Ascending aorta (tissue), 2 donors: ENCODE measurements at regions not wholly inside any gene's neighbourhood (a gene's known extent, or its start where the extent isn't known, plus 50 kb on each side); places are given as distances from the start of the nearest gene placed in this dataset.

Source experiments
- DNase-seq, 2 donors: peaks; one replicate each; pipeline ENCODE4 v3.0.0-alpha.2; 2019; ENCODE audit warnings: low spot score in 2 of 2
- H3K27ac ChIP-seq, 2 donors: fragments of 200-600 bp; sonication (generic); one replicate each; pipeline ENCODE4 v1.5.1; 2016 to 2017; ENCODE audit warnings: mild to moderate bottlenecking in 1 of 2
- H3K27me3 ChIP-seq: fragments of 200-600 bp; sonication (generic); one replicate; pipeline ENCODE4 v1.5.1; 2017
- H3K36me3 ChIP-seq, 2 donors: fragments of 200-600 bp; sonication (generic); one replicate each; pipeline ENCODE4 v1.5.1; 2016
- H3K4me1 ChIP-seq, 2 donors: fragments of 200-600 bp; sonication (generic); one replicate each; pipeline ENCODE4 v1.5.1; 2016 to 2017; ENCODE audit warnings: mild to moderate bottlenecking in 1 of 2
- H3K4me3 ChIP-seq, 2 donors: fragments of 200-600 bp; sonication (generic); one replicate each; pipeline ENCODE4 v1.5.1; 2016 to 2017; ENCODE audit warnings: mild to moderate bottlenecking in 1 of 2
- H3K9me3 ChIP-seq, 2 donors: fragments of 200-600 bp; sonication (generic); one replicate each; pipeline ENCODE4 v1.5.1; 2016
- intact Hi-C: fragments of 100-400 bp; cut with DNase I; formaldehyde crosslinking; loops from one replicate; pipeline ENCODE4 v1.15.1; 2023
- TF ChIP-seq, protein P1 (sequence below), 3 experiments: fragments of 200-600 bp in 2 of 3; fragments of 450-650 bp in 1 of 3; sonication (generic) in 2 of 3; IDR thresholded peaks; one replicate each; pipeline ENCODE4 v1.5.1; 2016 to 2019; ENCODE audit warnings: antibody characterized with exemption in 3 of 3, mild to moderate bottlenecking in 1 of 3, moderate library complexity in 1 of 3

DNA sequence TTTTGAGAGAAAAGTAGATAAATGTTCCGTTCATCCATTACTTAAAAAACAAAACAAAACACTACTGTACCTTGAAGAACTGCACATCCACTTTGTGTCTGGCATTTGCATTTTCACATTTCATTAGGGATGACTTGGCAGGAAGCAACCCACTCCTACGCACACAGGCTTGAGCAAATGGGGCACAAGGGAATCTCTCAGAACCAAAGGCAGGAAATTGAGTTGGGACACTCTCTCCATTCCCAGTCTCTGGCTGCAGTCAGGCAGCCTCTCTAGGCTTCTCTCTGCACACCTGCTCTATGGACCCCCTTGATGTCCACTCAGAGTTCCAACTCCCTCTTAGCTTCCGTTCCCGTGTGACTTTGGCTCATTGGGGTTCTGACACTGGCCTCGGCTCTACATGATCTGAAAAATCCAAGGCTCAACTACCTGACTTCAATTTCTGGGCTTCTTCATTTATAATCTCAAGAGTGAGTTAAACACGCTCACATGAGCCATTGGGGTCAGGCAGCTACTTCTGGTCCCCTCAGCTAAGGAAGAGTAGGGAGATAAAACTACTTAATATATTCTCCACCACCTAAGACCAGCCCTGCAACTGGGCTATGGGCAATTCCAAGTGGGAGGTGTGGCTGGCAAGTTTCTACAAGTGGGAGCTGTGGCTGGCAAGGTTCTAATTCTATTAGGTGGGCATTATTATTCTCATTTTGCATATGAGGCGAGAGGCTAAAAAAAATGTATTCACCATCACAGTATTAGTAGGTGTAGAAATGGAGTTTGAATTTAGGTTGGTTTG, 251.9 kb downstream of the SOD2 start:
- H3K36me3 ChIP-seq: no peaks in the 10 kb centered on the region
- TF ChIP-seq, protein P1, sequence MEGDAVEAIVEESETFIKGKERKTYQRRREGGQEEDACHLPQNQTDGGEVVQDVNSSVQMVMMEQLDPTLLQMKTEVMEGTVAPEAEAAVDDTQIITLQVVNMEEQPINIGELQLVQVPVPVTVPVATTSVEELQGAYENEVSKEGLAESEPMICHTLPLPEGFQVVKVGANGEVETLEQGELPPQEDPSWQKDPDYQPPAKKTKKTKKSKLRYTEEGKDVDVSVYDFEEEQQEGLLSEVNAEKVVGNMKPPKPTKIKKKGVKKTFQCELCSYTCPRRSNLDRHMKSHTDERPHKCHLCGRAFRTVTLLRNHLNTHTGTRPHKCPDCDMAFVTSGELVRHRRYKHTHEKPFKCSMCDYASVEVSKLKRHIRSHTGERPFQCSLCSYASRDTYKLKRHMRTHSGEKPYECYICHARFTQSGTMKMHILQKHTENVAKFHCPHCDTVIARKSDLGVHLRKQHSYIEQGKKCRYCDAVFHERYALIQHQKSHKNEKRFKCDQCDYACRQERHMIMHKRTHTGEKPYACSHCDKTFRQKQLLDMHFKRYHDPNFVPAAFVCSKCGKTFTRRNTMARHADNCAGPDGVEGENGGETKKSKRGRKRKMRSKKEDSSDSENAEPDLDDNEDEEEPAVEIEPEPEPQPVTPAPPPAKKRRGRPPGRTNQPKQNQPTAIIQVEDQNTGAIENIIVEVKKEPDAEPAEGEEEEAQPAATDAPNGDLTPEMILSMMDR (IDR thresholded peaks at IDR 0.05): no peak
- H3K27ac ChIP-seq: no peak overlapping the region
- intact Hi-C loops: no loop called here
- DNase-seq: peak in 1 of 2 donors; percentile 22
- no peaks in the 10 kb centered on the region for H3K9me3 ChIP-seq
- no peaks in the 10 kb centered on the region for H3K27me3 ChIP-seq
- H3K4me1 ChIP-seq: no peaks in the 10 kb centered on the region
- H3K4me3 ChIP-seq: no peak overlapping the region

DNA sequence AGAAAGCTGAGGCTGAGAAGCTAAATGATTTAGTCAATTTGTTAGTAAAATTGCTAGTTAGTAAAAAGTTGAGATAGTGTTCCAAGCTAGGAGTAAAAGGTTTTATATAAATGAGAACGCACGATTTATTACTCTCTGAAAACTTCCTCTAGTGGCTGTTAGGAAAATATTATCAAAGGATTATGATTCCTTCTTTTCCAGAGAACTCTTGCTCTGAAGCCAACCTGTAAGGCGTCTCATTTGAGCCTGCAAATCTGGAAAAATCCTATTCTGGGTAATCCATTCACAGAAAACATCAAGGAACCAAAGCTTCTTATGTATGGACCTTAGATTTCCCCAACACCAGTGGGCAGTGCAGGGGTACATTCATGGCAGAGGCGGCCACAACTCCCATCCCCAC, 252.7 kb downstream of the SOD2 start:
- Histone ChIP-seq H3K27me3 (no peaks in the 10 kb centered on the region), H3K4me1 (no peaks in the 10 kb centered on the region), H3K36me3 (no peaks in the 10 kb centered on the region), H3K27ac (no peak overlapping the region), H3K9me3 (no peaks in the 10 kb centered on the region), H3K4me3 (no peak overlapping the region)
- TF ChIP-seq, protein P1 (IDR thresholded peaks at IDR 0.05): no peak
- DNase-seq: no peak
- intact Hi-C loops: no loop called here

DNA sequence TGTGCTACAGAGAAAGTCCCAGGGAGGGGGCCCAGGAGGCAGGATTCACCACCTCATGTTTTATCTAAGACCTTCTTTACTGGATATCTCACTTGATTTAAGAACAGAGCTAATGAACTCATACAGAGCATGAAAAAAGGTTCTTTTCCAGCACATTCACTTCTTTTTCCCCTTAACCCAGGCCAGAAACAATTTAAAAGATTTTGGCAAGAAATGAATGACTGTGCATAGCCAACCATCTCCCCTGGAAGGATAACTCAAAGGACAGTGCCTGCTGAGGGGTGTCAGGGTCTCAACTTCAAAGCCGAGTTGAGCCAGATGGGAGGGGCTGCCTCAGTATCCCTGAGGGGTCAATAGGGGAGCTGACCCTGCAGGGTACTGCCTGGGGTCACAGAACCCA, 253.4 kb downstream of the SOD2 start:
- no peak for DNase-seq
- no peaks in the 10 kb centered on the region for H3K36me3 ChIP-seq

DNA sequence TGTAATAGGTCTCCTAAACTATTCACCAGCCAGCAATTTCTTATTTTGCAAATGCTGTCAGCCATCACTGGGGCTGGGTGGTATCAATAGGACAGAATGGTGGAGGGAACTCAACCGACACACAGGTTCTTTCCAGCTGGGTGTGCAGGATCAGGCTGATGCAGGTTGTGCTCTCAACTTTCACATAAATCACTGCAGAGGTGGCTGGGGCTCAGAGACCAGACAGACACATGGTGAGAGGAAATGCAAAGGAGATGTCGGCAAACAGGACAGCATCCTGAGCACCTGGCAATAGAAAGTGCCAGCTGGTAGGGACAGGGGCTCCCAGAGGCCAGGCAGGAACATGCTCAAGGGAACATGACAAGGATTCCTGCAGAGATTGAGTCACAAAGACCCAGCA, 254.9 kb downstream of the SOD2 start:
- TF ChIP-seq, protein P1 (IDR thresholded peaks at IDR 0.05): no peak
- intact Hi-C loops: no loop called here
- no peak overlapping the region for H3K4me3 ChIP-seq
- no peak for DNase-seq
- H3K36me3 ChIP-seq: no peaks in the 10 kb centered on the region
- H3K9me3 ChIP-seq: peaks cover 7 to 8% of the 10 kb centered on the region in 2 donors
- H3K4me1 ChIP-seq: no peaks in the 10 kb centered on the region
- no peak overlapping the region for H3K27ac ChIP-seq
- no peaks in the 10 kb centered on the region for H3K27me3 ChIP-seq

More for the DNA sequence above, 253.4 kb downstream of the SOD2 start:
- TF ChIP-seq, protein P1 (IDR thresholded peaks at IDR 0.05): no peak
- H3K9me3 ChIP-seq: no peaks in the 10 kb centered on the region
- intact Hi-C loops: no loop called here
- no peaks in the 10 kb centered on the region for H3K4me1 ChIP-seq
- no peak overlapping the region for H3K27ac ChIP-seq
- no peaks in the 10 kb centered on the region for H3K27me3 ChIP-seq
- no peak overlapping the region for H3K4me3 ChIP-seq

DNA sequence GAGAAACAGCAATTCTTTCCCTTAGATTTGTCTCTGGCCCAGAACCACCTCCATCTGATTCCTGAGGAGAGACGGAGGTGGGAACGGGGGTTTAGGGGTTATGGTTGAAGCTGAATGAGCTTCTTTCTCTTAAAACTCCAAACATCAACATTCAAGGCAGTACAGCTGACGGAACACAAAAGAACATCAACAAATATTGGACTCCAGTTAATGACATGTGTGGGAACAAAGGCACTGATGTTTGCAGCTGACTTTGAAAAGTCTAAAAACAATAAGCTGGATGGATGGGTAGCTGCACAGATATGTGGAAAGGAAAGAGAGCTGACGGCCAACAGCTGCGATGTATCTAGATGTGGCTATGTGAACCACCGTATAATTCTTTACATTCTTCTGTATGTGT, 256.5 kb downstream of the SOD2 start:
- TF ChIP-seq, protein P1 (IDR thresholded peaks at IDR 0.05): no peak
- no peak for DNase-seq
- Histone ChIP-seq H3K9me3 (peaks cover 7 to 13% of the 10 kb centered on the region in 2 donors), H3K27ac (no peak overlapping the region), H3K4me3 (no peak overlapping the region), H3K36me3 (no peaks in the 10 kb centered on the region), H3K4me1 (no peaks in the 10 kb centered on the region), H3K27me3 (no peaks in the 10 kb centered on the region)
- intact Hi-C loops: no loop called here
